ENCODE measurements at regions not wholly inside any gene's neighbourhood (a gene's known extent, or its start where the extent isn't known, plus 50 kb on each side); places are given as distances from the start of the nearest gene placed in this dataset.

- TF ChIP-seq ZNF639 (tag by site-specific recombination; IDR thresholded peaks at IDR 0.05): no peak
- TF ChIP-seq ZNF24 (tag by site-specific recombination; IDR thresholded peaks at IDR 0.05): no peak
- no peak for TF ChIP-seq ZNF707 (tag by site-specific recombination; IDR thresholded peaks at IDR 0.05)
- TF ChIP-seq CTCF (tag by site-specific recombination; IDR thresholded peaks at IDR 0.05): no peak
- TF ChIP-seq SP2 (tag by site-specific recombination; IDR thresholded peaks at IDR 0.05): no peak
- no peak for TF ChIP-seq ZNF223 (tag by site-specific recombination; IDR thresholded peaks at IDR 0.05)
- no peak for TF ChIP-seq REST (tag by site-specific recombination; IDR thresholded peaks at IDR 0.05)
- no peak for TF ChIP-seq YY1 (tag by site-specific recombination; IDR thresholded peaks at IDR 0.05)
Measured at GRCh38 chr13:70380809-70381208, 272.6 kb upstream of the KLHL1 start.

Data from HEK293 (cell line).